Caco-2 (cell line): ENCODE measurements at regions not wholly inside any gene's neighbourhood (a gene's known extent, or its start where the extent isn't known, plus 50 kb on each side); places are given as distances from the start of the nearest gene placed in this dataset.

ENCODE experiments used
- BruUV-seq: library from RNA; stranded (reverse); fragments of 400-500 nt; replicated peaks from 2 replicates; lab custom pipeline; 2021; lab: Mats Ljungman, UMichigan
- CTCF ChIA-PET: fragments of 300-600 bp; sonication (Branson Sonifier 250); formaldehyde crosslinking; loops from one replicate; lab custom pipeline; 2022; ENCODE audit warnings: antibody characterized with exemption; lab: Charles Lee
- POLR2A ChIA-PET: fragments of 300-600 bp; sonication (Branson Sonifier 250); formaldehyde crosslinking; loops from one replicate; lab custom pipeline; 2022; ENCODE audit warnings: antibody characterized with exemption; lab: Charles Lee
- DNase-seq, 2 experiments: peaks; one replicate each; pipeline versions ENCODE4 v3.0.0 to v3.0.0-alpha.2; 2020 to 2022
- H3K27me3 ChIP-seq: replicated peaks from 2 replicates; pipeline ENCODE4 v1.6.0; 2011; ENCODE audit warnings: low read length; ENCODE audit not compliant: control insufficient read depth, insufficient read depth
- H3K36me3 ChIP-seq: 2 replicates; pipeline ENCODE4 v1.5.1; 2011; ENCODE audit warnings: low read length; ENCODE audit not compliant: control insufficient read depth, insufficient read depth
- H3K4me1 ChIP-seq: fragments of 250-450 bp; sonication (Bioruptor Pico); 2 replicates; pipeline ENCODE4 v1.5.1; 2020; ENCODE audit warnings: mild to moderate bottlenecking
- H3K4me3 ChIP-seq: 2 replicates; pipeline ENCODE4 v1.5.1; 2011; ENCODE audit warnings: low read depth, mild to moderate bottlenecking, control low read depth, low read length
- H3K9me3 ChIP-seq: fragments of 250-450 bp; sonication (Bioruptor Pico); 2 replicates; pipeline ENCODE4 v1.5.1; 2020; ENCODE audit warnings: mild to moderate bottlenecking, moderate library complexity
- H3K27ac Mint-ChIP-seq: one replicate; pipeline ENCODE4 v1.8.0; 2022; ENCODE audit warnings: mixed read lengths; ENCODE audit not compliant: unreplicated experiment
- H3K27me3 Mint-ChIP-seq: one replicate; pipeline ENCODE4 v1.8.0; 2022; ENCODE audit warnings: mixed read lengths; ENCODE audit not compliant: insufficient read depth, unreplicated experiment
- H3K36me3 Mint-ChIP-seq: one replicate; pipeline ENCODE4 v1.8.0; 2022; ENCODE audit warnings: mild to moderate bottlenecking, mixed read lengths; ENCODE audit not compliant: insufficient read depth, unreplicated experiment
- H3K4me1 Mint-ChIP-seq: one replicate; pipeline ENCODE4 v1.8.0; 2022; ENCODE audit warnings: low read depth, mixed read lengths; ENCODE audit not compliant: unreplicated experiment
- H3K4me3 Mint-ChIP-seq: one replicate; pipeline ENCODE4 v1.8.0; 2022; ENCODE audit warnings: mild to moderate bottlenecking, moderate library complexity, mixed read lengths; ENCODE audit not compliant: unreplicated experiment
- H3K9me3 Mint-ChIP-seq: one replicate; pipeline ENCODE4 v1.8.0; 2022; ENCODE audit warnings: mixed read lengths; ENCODE audit not compliant: unreplicated experiment
- CTCF ChIP-seq, 2 experiments: fragments of 200-600 bp in 1 of 2; IDR thresholded peaks; 1 replicate in 1 of 2; 2 replicates in 1 of 2; pipeline versions ENCODE4 v1.5.1 to v1.8.0; 2011 to 2022; ENCODE audit warnings: antibody characterized with exemption in 1 of 2, control low read depth in 1 of 2, inconsistent platforms in 1 of 2, low read depth in 1 of 2, low read length in 1 of 2, mild to moderate bottlenecking in 1 of 2, moderate library complexity in 1 of 2; ENCODE audit not compliant: insufficient read depth in 1 of 2, severe bottlenecking in 1 of 2, unreplicated experiment in 1 of 2
- intact Hi-C: fragments of 100-400 bp; cut with micrococcal nuclease; formaldehyde crosslinking; loops from one replicate; pipeline ENCODE4 v1.10.0; 2022; ENCODE audit not compliant: unreplicated experiment

- H3K4me1 Mint-ChIP-seq, result peaks cover 7% of the 10 kb centered on the region
- H3K9me3 ChIP-seq, result peaks cover 12% of the 10 kb centered on the region
- no peak for DNase-seq
- POLR2A ChIA-PET, result no interaction called here
- BruUV-seq, result no TSS peak
- no peak for TF ChIP-seq CTCF (IDR thresholded peaks at IDR 0.05; ENCODE audit: insufficient read depth in 1 of 2, low read depth in 1 of 2, low read length in 1 of 2, severe bottlenecking in 1 of 2, unreplicated experiment in 1 of 2)
- no peak overlapping the region for H3K27ac Mint-ChIP-seq
- H3K27me3 Mint-ChIP-seq, result no peaks in the 10 kb centered on the region
- H3K27me3 ChIP-seq, result no peaks in the 10 kb centered on the region
- peaks cover 6% of the 10 kb centered on the region; the same call in 1 of the 2 replicates for H3K4me1 ChIP-seq
- intact Hi-C loops, result no loop called here
- H3K9me3 Mint-ChIP-seq, result peaks cover 19% of the 10 kb centered on the region
- no peak overlapping the region for H3K4me3 Mint-ChIP-seq
- H3K36me3 Mint-ChIP-seq, result no peaks in the 10 kb centered on the region
- CTCF ChIA-PET, result no interaction called here
- H3K36me3 ChIP-seq, result no peaks in the 10 kb centered on the region
- H3K4me3 ChIP-seq, result no peak overlapping the region
Observed at GRCh38 chr16:86970726-86971125, 346.5 kb downstream of the C16orf95 start.

GRCh38 chr16:86971251-86971650, 345.9 kb downstream of the C16orf95 start:
- TF ChIP-seq CTCF (IDR thresholded peaks at IDR 0.05; ENCODE audit: insufficient read depth in 1 of 2, low read depth in 1 of 2, low read length in 1 of 2, severe bottlenecking in 1 of 2, unreplicated experiment in 1 of 2), result no peak
- Histone ChIP-seq H3K9me3 (peaks cover 12% of the 10 kb centered on the region), H3K36me3 (no peaks in the 10 kb centered on the region), H3K27me3 (no peaks in the 10 kb centered on the region), H3K4me3 (no peak overlapping the region), H3K4me1 (peaks cover under 1% of the 10 kb centered on the region; the same call in 1 of the 2 replicates)
- CTCF ChIA-PET, result no interaction called here
- H3K27ac Mint-ChIP-seq, result no peak overlapping the region
- H3K9me3 Mint-ChIP-seq, result peaks cover 19% of the 10 kb centered on the region
- intact Hi-C loops, result no loop called here
- no peaks in the 10 kb centered on the region for H3K36me3 Mint-ChIP-seq
- POLR2A ChIA-PET, result no interaction called here
- H3K4me3 Mint-ChIP-seq, result no peak overlapping the region
- H3K27me3 Mint-ChIP-seq, result no peaks in the 10 kb centered on the region
- DNase-seq, result no peak
- no TSS peak for BruUV-seq
- H3K4me1 Mint-ChIP-seq, result peaks cover 2% of the 10 kb centered on the region

GRCh38 chr16:86974120-86974519, 343.1 kb downstream of the C16orf95 start:
- Histone ChIP-seq H3K27me3 (no peaks in the 10 kb centered on the region), H3K4me1 (no peaks in the 10 kb centered on the region), H3K36me3 (no peaks in the 10 kb centered on the region), H3K9me3 (peaks cover 12% of the 10 kb centered on the region), H3K4me3 (no peak overlapping the region)
- CTCF ChIA-PET, result no interaction called here
- POLR2A ChIA-PET, result no interaction called here
- no peak for TF ChIP-seq CTCF (IDR thresholded peaks at IDR 0.05; ENCODE audit: insufficient read depth in 1 of 2, low read depth in 1 of 2, low read length in 1 of 2, severe bottlenecking in 1 of 2, unreplicated experiment in 1 of 2)
- no peaks in the 10 kb centered on the region for H3K4me1 Mint-ChIP-seq
- H3K4me3 Mint-ChIP-seq, result no peak overlapping the region
- H3K9me3 Mint-ChIP-seq, result peaks cover 19% of the 10 kb centered on the region
- no peak for DNase-seq
- H3K27ac Mint-ChIP-seq, result no peak overlapping the region
- H3K27me3 Mint-ChIP-seq, result no peaks in the 10 kb centered on the region
- intact Hi-C loops, result no loop called here
- H3K36me3 Mint-ChIP-seq, result no peaks in the 10 kb centered on the region
- BruUV-seq, result no TSS peak
